Esophagus muscularis mucosa (tissue), 4 donors: ENCODE measurements at regions not wholly inside any gene's neighbourhood (a gene's known extent, or its start where the extent isn't known, plus 50 kb on each side); places are given as distances from the start of the nearest gene placed in this dataset.

Experiments used
- DNase-seq: peaks from one replicate; pipeline ENCODE4 v3.0.0-alpha.2; 2017; ENCODE audit errors: extremely low spot score
- H3K27ac ChIP-seq, 4 donors: fragments of 200-600 bp; sonication (generic); replicated peaks in 1 of 4; 1 replicate in 3 of 4; 2 replicates in 1 of 4; pipeline ENCODE4 v1.5.1; 2016 to 2019; ENCODE audit warnings: mild to moderate bottlenecking in 1 of 4
- H3K27me3 ChIP-seq, 4 donors: fragments of 200-600 bp; sonication (generic); one replicate each; pipeline versions ENCODE4 v1.5.1 to v1.6.0; 2016 to 2019
- H3K36me3 ChIP-seq, 4 donors: fragments of 200-600 bp; sonication (generic); one replicate each; pipeline ENCODE4 v1.5.1; 2016 to 2019
- H3K4me1 ChIP-seq, 4 donors: fragments of 200-600 bp; sonication (generic); one replicate each; pipeline ENCODE4 v1.5.1; 2016 to 2019
- H3K4me3 ChIP-seq, 4 donors: fragments of 200-600 bp; sonication (generic); 1 replicate in 2 of 4; 2 replicates in 2 of 4; pipeline ENCODE4 v1.5.1; 2016 to 2019; ENCODE audit warnings: mild to moderate bottlenecking in 4 of 4, moderate library complexity in 1 of 4
- H3K9me3 ChIP-seq, 4 donors: fragments of 200-600 bp; sonication (generic); 1 replicate in 3 of 4; 2 replicates in 1 of 4; pipeline ENCODE4 v1.5.1; 2016 to 2019
- CTCF ChIP-seq, 3 experiments: fragments of 200-600 bp in 2 of 3; fragments of 450-650 bp in 1 of 3; sonication (generic) in 2 of 3; IDR thresholded peaks; one replicate each; pipeline ENCODE4 v1.5.1; 2017 to 2019; ENCODE audit warnings: antibody characterized with exemption in 3 of 3, mild to moderate bottlenecking in 2 of 3, moderate library complexity in 1 of 3
- EP300 ChIP-seq: sonication (generic); formaldehyde crosslinking; IDR thresholded peaks from one replicate; pipeline ENCODE4 v1.6.1; 2017; ENCODE audit warnings: antibody characterized with exemption
- POLR2A ChIP-seq: fragments of 450-650 bp; IDR thresholded peaks from one replicate; pipeline ENCODE4 v1.6.1; 2017; ENCODE audit warnings: antibody characterized with exemption, moderate library complexity, mild to moderate bottlenecking, low read depth
- POLR2AphosphoS5 ChIP-seq, 2 donors: sonication (generic); formaldehyde crosslinking; IDR thresholded peaks; one replicate each; pipeline ENCODE4 v1.6.1; 2017; ENCODE audit warnings: antibody characterized with exemption in 2 of 2
- WGBS: methylation state at CpG from one replicate; pipeline ENCODE4 v1.1.5; 2018; 5-methylcytosine and 5-hydroxymethylcytosine counted together
- intact Hi-C: fragments of 100-400 bp; cut with DNase I; formaldehyde crosslinking; loops from one replicate; pipeline ENCODE4 v1.15.1; 2023

GRCh38 chr5:128591598-128592455 is 53.8 kb upstream of the FBN2 start:
- 79% methylated on average over 5 of the region's 5 CpGs for WGBS
- intact Hi-C loops = no loop called here
- H3K4me3 ChIP-seq = no peak overlapping the region
- H3K27me3 ChIP-seq = no peaks in the 10 kb centered on the region
- H3K4me1 ChIP-seq = no peaks in the 10 kb centered on the region
- no peaks in the 10 kb centered on the region for H3K9me3 ChIP-seq
- no peak overlapping the region for H3K27ac ChIP-seq
- no peaks in the 10 kb centered on the region for H3K36me3 ChIP-seq
- DNase-seq = no peak
- no peak for TF ChIP-seq EP300
- TF ChIP-seq CTCF (IDR thresholded peaks at IDR 0.05) = no peak
- no peak for TF ChIP-seq POLR2A
- TF ChIP-seq POLR2AphosphoS5 (IDR thresholded peaks at IDR 0.05) = no peak

- TF ChIP-seq POLR2AphosphoS5 (IDR thresholded peaks at IDR 0.05) (no peak), EP300 (no peak), POLR2A (no peak), CTCF (IDR thresholded peaks at IDR 0.05) (no peak)
- DNase-seq = no peak
- Histone ChIP-seq H3K4me3 (no peak overlapping the region), H3K27me3 (no peaks in the 10 kb centered on the region), H3K9me3 (no peaks in the 10 kb centered on the region), H3K36me3 (no peaks in the 10 kb centered on the region), H3K27ac (no peak overlapping the region), H3K4me1 (no peaks in the 10 kb centered on the region)
- intact Hi-C loops = no loop called here
- 52% methylated on average over 4 of the region's 4 CpGs for WGBS
Observed at GRCh38 chr5:128596071-128596470, 58.0 kb upstream of the FBN2 start.

GRCh38 chr5:128597156-128597555 is 59.1 kb upstream of the FBN2 start:
- no peaks in the 10 kb centered on the region for H3K9me3 ChIP-seq
- no peak for DNase-seq
- intact Hi-C loops = no loop called here
- H3K27ac ChIP-seq = no peak overlapping the region
- no peak overlapping the region for H3K4me3 ChIP-seq
- H3K36me3 ChIP-seq = no peaks in the 10 kb centered on the region
- no peaks in the 10 kb centered on the region for H3K4me1 ChIP-seq
- 96% methylated on average over 3 of the region's 3 CpGs for WGBS
- no peaks in the 10 kb centered on the region for H3K27me3 ChIP-seq
- TF ChIP-seq EP300 (no peak), POLR2AphosphoS5 (IDR thresholded peaks at IDR 0.05) (no peak), POLR2A (no peak), CTCF (IDR thresholded peaks at IDR 0.05) (no peak)

- Histone ChIP-seq H3K27ac (no peak overlapping the region), H3K9me3 (peaks cover 0 to 8% (median 0%) of the 10 kb centered on the region in 4 donors), H3K4me3 (no peak overlapping the region), H3K27me3 (no peaks in the 10 kb centered on the region), H3K36me3 (no peaks in the 10 kb centered on the region), H3K4me1 (no peaks in the 10 kb centered on the region)
- intact Hi-C loops = no loop called here
- 79% methylated on average over 4 of the region's 4 CpGs for WGBS
- DNase-seq = no peak
- TF ChIP-seq POLR2A (no peak), EP300 (no peak), CTCF (IDR thresholded peaks at IDR 0.05) (no peak), POLR2AphosphoS5 (IDR thresholded peaks at IDR 0.05) (no peak)
Observed at GRCh38 chr5:128613128-128613527, 75.1 kb upstream of the FBN2 start.

GRCh38 chr5:128613766-128614165 is 75.7 kb upstream of the FBN2 start:
- Histone ChIP-seq H3K36me3 (no peaks in the 10 kb centered on the region), H3K27ac (no peak overlapping the region), H3K4me1 (no peaks in the 10 kb centered on the region), H3K4me3 (no peak overlapping the region), H3K9me3 (peaks cover 0 to 2% (median 0%) of the 10 kb centered on the region in 4 donors), H3K27me3 (no peaks in the 10 kb centered on the region)
- TF ChIP-seq POLR2A (no peak), POLR2AphosphoS5 (IDR thresholded peaks at IDR 0.05) (no peak), CTCF (IDR thresholded peaks at IDR 0.05) (no peak), EP300 (no peak)
- intact Hi-C loops = no loop called here
- no peak for DNase-seq
